ENCODE measurements at regions not wholly inside any gene's neighbourhood (a gene's known extent, or its start where the extent isn't known, plus 50 kb on each side); places are given as distances from the start of the nearest gene placed in this dataset.

GRCh38 chr6:113092795-113093194, 745.7 kb downstream of the RFPL4B start:
- H3K9me3 ChIP-seq (ENCODE audit: low read depth, low read length): no peaks in the 10 kb centered on the region
- H3K27me3 ChIP-seq (ENCODE audit: insufficient read depth, low read length): no peaks in the 10 kb centered on the region
- H3K4me1 ChIP-seq (ENCODE audit: insufficient read depth, low read length): no peaks in the 10 kb centered on the region
- H3K4me3 ChIP-seq (ENCODE audit: low read length): no peak overlapping the region

DNA sequence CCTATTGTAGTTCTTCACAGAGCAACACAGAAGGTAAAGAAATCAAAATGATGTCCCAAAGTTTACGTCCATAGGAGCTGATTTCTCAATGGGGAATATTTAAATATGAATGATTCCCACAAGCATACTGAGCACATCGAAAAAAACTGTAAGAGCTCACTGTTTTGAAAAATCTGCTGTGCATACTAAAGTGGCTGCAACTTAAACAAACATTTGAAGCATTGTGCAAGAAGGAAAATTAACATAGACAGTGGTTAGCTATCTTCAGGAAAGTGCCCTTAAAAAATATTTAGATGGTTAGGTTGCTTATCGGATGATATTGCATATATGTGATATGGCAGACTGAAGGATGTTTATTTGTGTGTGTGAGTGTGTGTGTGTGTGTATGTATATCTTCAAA, 747.6 kb downstream of the RFPL4B start:
- no peak overlapping the region for H3K4me3 ChIP-seq (ENCODE audit: low read length)
- no peaks in the 10 kb centered on the region for H3K27me3 ChIP-seq (ENCODE audit: insufficient read depth, low read length)
- no peaks in the 10 kb centered on the region for H3K9me3 ChIP-seq (ENCODE audit: low read depth, low read length)
- no peaks in the 10 kb centered on the region for H3K4me1 ChIP-seq (ENCODE audit: insufficient read depth, low read length)

- H3K9me3 ChIP-seq (ENCODE audit: low read depth, low read length): no peaks in the 10 kb centered on the region
- H3K27me3 ChIP-seq (ENCODE audit: insufficient read depth, low read length): no peaks in the 10 kb centered on the region
- H3K4me1 ChIP-seq (ENCODE audit: insufficient read depth, low read length): no peaks in the 10 kb centered on the region
- H3K4me3 ChIP-seq (ENCODE audit: low read length): no peak overlapping the region
Observed at GRCh38 chr6:113095841-113096240, 748.7 kb downstream of the RFPL4B start.

DNA sequence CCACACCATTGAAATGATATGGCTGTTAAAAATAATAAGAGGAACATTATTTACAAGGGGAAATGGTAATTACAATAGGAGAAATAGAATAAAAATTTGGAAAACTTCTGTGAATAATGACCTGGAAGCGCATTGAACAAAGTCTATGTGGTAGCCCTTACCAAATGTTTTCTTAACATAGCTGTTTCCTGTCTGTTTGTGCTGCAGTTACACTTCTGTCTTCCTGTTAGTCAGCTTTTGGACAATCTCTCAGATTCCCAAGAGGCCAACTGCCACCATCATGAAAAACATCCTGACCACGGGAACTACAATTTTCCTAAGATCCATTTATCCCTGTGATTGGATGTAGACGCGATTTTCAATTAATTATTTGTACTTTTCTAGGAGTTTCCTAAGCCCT, 754.4 kb upstream of the MARCKS start:
- peaks cover 15% of the 10 kb centered on the region for H3K4me1 ChIP-seq (ENCODE audit: insufficient read depth, low read length)
- no peaks in the 10 kb centered on the region for H3K27me3 ChIP-seq (ENCODE audit: insufficient read depth, low read length)
- H3K9me3 ChIP-seq (ENCODE audit: low read depth, low read length): no peaks in the 10 kb centered on the region
- no peak overlapping the region for H3K4me3 ChIP-seq (ENCODE audit: low read length)

- Histone ChIP-seq H3K4me1 (ENCODE audit: insufficient read depth, low read length) (peaks cover 15% of the 10 kb centered on the region), H3K4me3 (ENCODE audit: low read length) (no peak overlapping the region), H3K9me3 (ENCODE audit: low read depth, low read length) (no peaks in the 10 kb centered on the region), H3K27me3 (ENCODE audit: insufficient read depth, low read length) (no peaks in the 10 kb centered on the region)
Observed at GRCh38 chr6:113103634-113104361, 753.3 kb upstream of the MARCKS start.

GRCh38 chr6:113104541-113104940, 752.6 kb upstream of the MARCKS start:
- no peak overlapping the region for H3K4me3 ChIP-seq (ENCODE audit: low read length)
- H3K9me3 ChIP-seq (ENCODE audit: low read depth, low read length): no peaks in the 10 kb centered on the region
- H3K27me3 ChIP-seq (ENCODE audit: insufficient read depth, low read length): no peaks in the 10 kb centered on the region
- peaks cover 15% of the 10 kb centered on the region for H3K4me1 ChIP-seq (ENCODE audit: insufficient read depth, low read length)

GRCh38 chr6:113104951-113105350, 752.2 kb upstream of the MARCKS start:
- Histone ChIP-seq H3K9me3 (ENCODE audit: low read depth, low read length) (no peaks in the 10 kb centered on the region), H3K4me1 (ENCODE audit: insufficient read depth, low read length) (peaks cover 15% of the 10 kb centered on the region), H3K4me3 (ENCODE audit: low read length) (no peak overlapping the region), H3K27me3 (ENCODE audit: insufficient read depth, low read length) (no peaks in the 10 kb centered on the region)

- H3K9me3 ChIP-seq (ENCODE audit: low read depth, low read length): no peaks in the 10 kb centered on the region
- H3K4me3 ChIP-seq (ENCODE audit: low read length): no peak overlapping the region
- no peaks in the 10 kb centered on the region for H3K27me3 ChIP-seq (ENCODE audit: insufficient read depth, low read length)
- H3K4me1 ChIP-seq (ENCODE audit: insufficient read depth, low read length): peaks cover 19% of the 10 kb centered on the region
Observed at GRCh38 chr6:113110211-113110610, 746.9 kb upstream of the MARCKS start.

GRCh38 chr6:113111550-113111949, 745.6 kb upstream of the MARCKS start:
- no peaks in the 10 kb centered on the region for H3K27me3 ChIP-seq (ENCODE audit: insufficient read depth, low read length)
- H3K4me3 ChIP-seq (ENCODE audit: low read length): no peak overlapping the region
- H3K4me1 ChIP-seq (ENCODE audit: insufficient read depth, low read length): peaks cover 15% of the 10 kb centered on the region
- H3K9me3 ChIP-seq (ENCODE audit: low read depth, low read length): no peaks in the 10 kb centered on the region

DNA sequence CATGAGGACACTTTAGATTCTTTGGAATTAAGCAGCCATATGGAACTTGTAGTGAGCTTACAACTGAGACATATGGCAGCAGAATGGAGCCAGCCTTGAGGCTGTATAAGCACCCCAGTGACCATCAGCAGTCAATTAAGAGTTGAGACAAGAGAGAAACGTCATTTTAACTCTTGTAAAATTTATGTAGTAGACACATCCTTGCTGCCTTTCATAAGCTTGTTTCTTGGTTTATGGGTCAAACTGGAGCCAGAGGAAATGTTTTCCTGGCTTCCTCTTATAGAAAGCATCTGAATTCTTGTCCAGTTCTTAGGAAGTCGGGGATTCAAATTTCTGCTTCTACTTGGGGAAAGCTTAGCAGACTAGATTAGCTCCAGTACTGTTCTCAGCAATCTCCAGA, 745.1 kb upstream of the MARCKS start:
- Histone ChIP-seq H3K9me3 (ENCODE audit: low read depth, low read length) (no peaks in the 10 kb centered on the region), H3K4me3 (ENCODE audit: low read length) (no peak overlapping the region), H3K27me3 (ENCODE audit: insufficient read depth, low read length) (no peaks in the 10 kb centered on the region), H3K4me1 (ENCODE audit: insufficient read depth, low read length) (peaks cover 15% of the 10 kb centered on the region)

- Histone ChIP-seq H3K4me3 (ENCODE audit: low read length) (no peak overlapping the region), H3K4me1 (ENCODE audit: insufficient read depth, low read length) (peaks cover 22% of the 10 kb centered on the region), H3K9me3 (ENCODE audit: low read depth, low read length) (no peaks in the 10 kb centered on the region), H3K27me3 (ENCODE audit: insufficient read depth, low read length) (no peaks in the 10 kb centered on the region)
Observed at GRCh38 chr6:113115196-113115595, 741.9 kb upstream of the MARCKS start.

DNA sequence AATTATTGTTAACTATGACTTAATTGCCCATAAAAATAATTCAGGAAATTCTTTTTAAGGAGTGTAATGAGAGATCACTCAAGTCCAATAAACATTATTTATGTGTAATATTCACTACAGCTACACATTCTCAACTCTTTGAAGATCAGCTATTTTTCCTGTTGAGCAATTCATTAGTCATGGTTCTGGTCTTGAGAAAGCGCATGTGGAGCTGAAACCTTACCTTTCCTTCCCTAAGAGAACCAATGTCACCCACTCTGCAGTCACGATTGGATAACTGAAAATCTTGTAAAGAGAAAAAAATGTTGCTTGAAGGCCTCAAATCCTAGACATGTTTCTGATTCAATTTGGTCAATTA, 736.9 kb upstream of the MARCKS start:
- Histone ChIP-seq H3K27me3 (ENCODE audit: insufficient read depth, low read length) (no peaks in the 10 kb centered on the region), H3K9me3 (ENCODE audit: low read depth, low read length) (no peaks in the 10 kb centered on the region), H3K4me1 (ENCODE audit: insufficient read depth, low read length) (peaks cover 13% of the 10 kb centered on the region), H3K4me3 (ENCODE audit: low read length) (no peak overlapping the region)

- Histone ChIP-seq H3K4me1 (ENCODE audit: insufficient read depth, low read length) (peaks cover 13% of the 10 kb centered on the region), H3K27me3 (ENCODE audit: insufficient read depth, low read length) (no peaks in the 10 kb centered on the region), H3K9me3 (ENCODE audit: low read depth, low read length) (no peaks in the 10 kb centered on the region), H3K4me3 (ENCODE audit: low read length) (no peak overlapping the region)
Observed at GRCh38 chr6:113120582-113121285, 736.4 kb upstream of the MARCKS start.

GRCh38 chr6:113121571-113121970, 735.6 kb upstream of the MARCKS start:
- Histone ChIP-seq H3K27me3 (ENCODE audit: insufficient read depth, low read length) (no peaks in the 10 kb centered on the region), H3K4me1 (ENCODE audit: insufficient read depth, low read length) (peaks cover 13% of the 10 kb centered on the region), H3K4me3 (ENCODE audit: low read length) (no peak overlapping the region), H3K9me3 (ENCODE audit: low read depth, low read length) (no peaks in the 10 kb centered on the region)

- Histone ChIP-seq H3K27me3 (ENCODE audit: insufficient read depth, low read length) (no peaks in the 10 kb centered on the region), H3K9me3 (ENCODE audit: low read depth, low read length) (no peaks in the 10 kb centered on the region), H3K4me1 (ENCODE audit: insufficient read depth, low read length) (peaks cover 13% of the 10 kb centered on the region), H3K4me3 (ENCODE audit: low read length) (no peak overlapping the region)
Observed at GRCh38 chr6:113122060-113122459, 735.1 kb upstream of the MARCKS start.

- Histone ChIP-seq H3K27me3 (ENCODE audit: insufficient read depth, low read length) (no peaks in the 10 kb centered on the region), H3K4me1 (ENCODE audit: insufficient read depth, low read length) (peaks cover 3% of the 10 kb centered on the region), H3K4me3 (ENCODE audit: low read length) (no peak overlapping the region), H3K9me3 (ENCODE audit: low read depth, low read length) (no peaks in the 10 kb centered on the region)
Observed at GRCh38 chr6:113125626-113126025, 731.5 kb upstream of the MARCKS start.
